ENCODE measurements at regions not wholly inside any gene's neighbourhood (a gene's known extent, or its start where the extent isn't known, plus 50 kb on each side); places are given as distances from the start of the nearest gene placed in this dataset.

- TF ChIP-seq PATZ1 (CRISPR knock-in tag; IDR thresholded peaks at IDR 0.05; ENCODE audit: borderline replicate concordance) (no peak), CSRNP3 (CRISPR knock-in tag; IDR thresholded peaks at IDR 0.05) (no peak), BACH2 (CRISPR knock-in tag; IDR thresholded peaks at IDR 0.05; ENCODE audit: borderline replicate concordance) (no peak), ZFP3 (CRISPR knock-in tag; IDR thresholded peaks at IDR 0.05) (no peak), PPARA (CRISPR knock-in tag; IDR thresholded peaks at IDR 0.05; ENCODE audit: borderline replicate concordance) (no peak), TSHZ2 (CRISPR knock-in tag; IDR thresholded peaks at IDR 0.05) (no peak), ZC3H10 (CRISPR knock-in tag; IDR thresholded peaks at IDR 0.05) (no peak), ZFP30 (CRISPR knock-in tag; IDR thresholded peaks at IDR 0.05) (no peak), ESRRG (CRISPR knock-in tag; IDR thresholded peaks at IDR 0.05) (no peak)
- TF ChIP-seq, protein P1, sequence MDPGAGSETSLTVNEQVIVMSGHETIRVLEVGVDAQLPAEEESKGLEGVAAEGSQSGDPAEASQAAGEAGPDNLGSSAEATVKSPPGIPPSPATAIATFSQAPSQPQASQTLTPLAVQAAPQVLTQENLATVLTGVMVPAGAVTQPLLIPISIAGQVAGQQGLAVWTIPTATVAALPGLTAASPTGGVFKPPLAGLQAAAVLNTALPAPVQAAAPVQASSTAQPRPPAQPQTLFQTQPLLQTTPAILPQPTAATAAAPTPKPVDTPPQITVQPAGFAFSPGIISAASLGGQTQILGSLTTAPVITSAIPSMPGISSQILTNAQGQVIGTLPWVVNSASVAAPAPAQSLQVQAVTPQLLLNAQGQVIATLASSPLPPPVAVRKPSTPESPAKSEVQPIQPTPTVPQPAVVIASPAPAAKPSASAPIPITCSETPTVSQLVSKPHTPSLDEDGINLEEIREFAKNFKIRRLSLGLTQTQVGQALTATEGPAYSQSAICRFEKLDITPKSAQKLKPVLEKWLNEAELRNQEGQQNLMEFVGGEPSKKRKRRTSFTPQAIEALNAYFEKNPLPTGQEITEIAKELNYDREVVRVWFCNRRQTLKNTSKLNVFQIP (CRISPR knock-in tag; IDR thresholded peaks at IDR 0.05; ENCODE audit: borderline replicate concordance, low read depth): no peak
Measured at GRCh38 chr7:96546426-96546825, 163.2 kb downstream of the SEM1 start.
